Mammary epithelial cell (primary cell): ENCODE measurements at regions not wholly inside any gene's neighbourhood (a gene's known extent, or its start where the extent isn't known, plus 50 kb on each side); places are given as distances from the start of the nearest gene placed in this dataset.

Experiments used
- EZH2 ChIP-seq: IDR thresholded peaks from 2 replicates; pipeline ENCODE4 v1.6.1; 2012; ENCODE audit warnings: low read length, inconsistent platforms, borderline replicate concordance
- TF ChIP-seq, protein P1 (sequence below), 2 donors: IDR thresholded peaks in 1 of 2; conservative IDR thresholded peaks in 1 of 2; 2 replicates each; pipeline ENCODE4 v1.5.1; 2011 to 2012; ENCODE audit warnings: inconsistent platforms in 2 of 2, low read length in 2 of 2, mild to moderate bottlenecking in 2 of 2, control low read depth in 1 of 2, low read depth in 1 of 2; ENCODE audit not compliant: insufficient read depth in 1 of 2; ENCODE audit errors: extremely low read depth in 1 of 2

DNA sequence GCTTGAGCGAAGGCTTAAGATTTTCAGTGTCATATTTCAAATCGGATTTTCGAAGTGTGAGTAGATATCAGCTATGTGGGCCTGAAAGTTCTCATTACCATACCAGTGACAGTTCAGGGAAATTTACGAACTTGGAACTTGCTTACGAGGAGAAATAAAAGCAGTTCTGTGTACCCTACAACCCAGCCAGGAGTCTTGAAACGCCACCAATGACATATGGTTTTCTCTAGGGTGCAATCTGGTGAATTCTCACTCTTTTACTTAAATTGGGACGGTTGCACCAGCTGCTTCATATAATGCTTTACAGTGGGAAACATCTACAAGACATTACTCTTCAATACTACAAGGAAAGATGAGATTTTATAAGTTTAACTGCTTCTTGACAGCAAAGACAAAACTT lies 253.6 kb upstream of the FOXK1 start:
- TF ChIP-seq, protein P1, sequence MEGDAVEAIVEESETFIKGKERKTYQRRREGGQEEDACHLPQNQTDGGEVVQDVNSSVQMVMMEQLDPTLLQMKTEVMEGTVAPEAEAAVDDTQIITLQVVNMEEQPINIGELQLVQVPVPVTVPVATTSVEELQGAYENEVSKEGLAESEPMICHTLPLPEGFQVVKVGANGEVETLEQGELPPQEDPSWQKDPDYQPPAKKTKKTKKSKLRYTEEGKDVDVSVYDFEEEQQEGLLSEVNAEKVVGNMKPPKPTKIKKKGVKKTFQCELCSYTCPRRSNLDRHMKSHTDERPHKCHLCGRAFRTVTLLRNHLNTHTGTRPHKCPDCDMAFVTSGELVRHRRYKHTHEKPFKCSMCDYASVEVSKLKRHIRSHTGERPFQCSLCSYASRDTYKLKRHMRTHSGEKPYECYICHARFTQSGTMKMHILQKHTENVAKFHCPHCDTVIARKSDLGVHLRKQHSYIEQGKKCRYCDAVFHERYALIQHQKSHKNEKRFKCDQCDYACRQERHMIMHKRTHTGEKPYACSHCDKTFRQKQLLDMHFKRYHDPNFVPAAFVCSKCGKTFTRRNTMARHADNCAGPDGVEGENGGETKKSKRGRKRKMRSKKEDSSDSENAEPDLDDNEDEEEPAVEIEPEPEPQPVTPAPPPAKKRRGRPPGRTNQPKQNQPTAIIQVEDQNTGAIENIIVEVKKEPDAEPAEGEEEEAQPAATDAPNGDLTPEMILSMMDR (conservative IDR thresholded peaks at IDR 0.05 in 1 of 2, IDR thresholded peaks at IDR 0.05 in 1 of 2; ENCODE audit: extremely low read depth in 1 of 2, insufficient read depth in 1 of 2, low read depth in 1 of 2, low read length in 2 of 2) = no peak
- TF ChIP-seq EZH2 = no peak
